Fibroblast of the aortic adventitia (primary cell): ENCODE measurements at regions not wholly inside any gene's neighbourhood (a gene's known extent, or its start where the extent isn't known, plus 50 kb on each side); places are given as distances from the start of the nearest gene placed in this dataset.
A peak's percentile ranks its signal among the peaks of the same experiment; 100 is the strongest.

Experiments
- DNase-seq: peaks from one replicate; pipeline ENCODE4 v3.0.0-alpha.2; 2010; ENCODE audit warnings: low read depth
- H3K4me3 ChIP-seq: 2 replicates; pipeline ENCODE4 v1.5.1; 2011; ENCODE audit warnings: low read depth, mild to moderate bottlenecking, control low read depth, low read length, moderate library complexity
- CTCF ChIP-seq: IDR thresholded peaks from 2 replicates; pipeline ENCODE4 v1.5.1; 2011; ENCODE audit warnings: mild to moderate bottlenecking, low read length, control low read depth, inconsistent platforms; ENCODE audit not compliant: insufficient read depth

- DNase-seq: no peak
- TF ChIP-seq CTCF: no peak
- no peak overlapping the region for H3K4me3 ChIP-seq
These were observed 168.3 kb downstream of the BCOR start for GRCh38 chrX:39929379-39930025.

- H3K4me3 ChIP-seq: no peak overlapping the region
- TF ChIP-seq CTCF: no peak
- no peak for DNase-seq
These were observed 166.8 kb downstream of the BCOR start for GRCh38 chrX:39930786-39931528.

GRCh38 chrX:39931529-39932282 is 166.1 kb downstream of the BCOR start:
- H3K4me3 ChIP-seq: no peak overlapping the region
- DNase-seq: peak; percentile 8
- no peak for TF ChIP-seq CTCF

- H3K4me3 ChIP-seq: no peak overlapping the region
- no peak for DNase-seq
- TF ChIP-seq CTCF: no peak
These were observed 162.2 kb downstream of the BCOR start for GRCh38 chrX:39935411-39936064.

- H3K4me3 ChIP-seq: no peak overlapping the region
- no peak for DNase-seq
- TF ChIP-seq CTCF: no peak
These were observed 160.6 kb downstream of the BCOR start for GRCh38 chrX:39936886-39937770.

GRCh38 chrX:39938466-39938865 is 159.3 kb downstream of the BCOR start:
- TF ChIP-seq CTCF: no peak
- no peak for DNase-seq
- H3K4me3 ChIP-seq: no peak overlapping the region
